ENCODE measurements at regions not wholly inside any gene's neighbourhood (a gene's known extent, or its start where the extent isn't known, plus 50 kb on each side); places are given as distances from the start of the nearest gene placed in this dataset.
A peak's percentile ranks its signal among the peaks of the same experiment; 100 is the strongest.

- no peak for ATAC-seq
- DNase-seq = no peak
- H3K27ac ChIP-seq (ENCODE audit: low read length) = no peak overlapping the region
- H3K4me3 ChIP-seq (ENCODE audit: low read length) = no peak overlapping the region
- H3K27me3 ChIP-seq (ENCODE audit: control insufficient read depth, insufficient read depth) = no peaks in the 10 kb centered on the region
- intact Hi-C loops (cut with DNase I) = no loop called here
- 85% methylated on average over 3 of the region's 3 CpGs for WGBS
- no peaks in the 10 kb centered on the region for H3K4me1 ChIP-seq (ENCODE audit: control insufficient read depth, insufficient read depth, low read length)
- H3K9me3 ChIP-seq (ENCODE audit: control insufficient read depth, low read length) = no peaks in the 10 kb centered on the region
Measured at GRCh38 chr11:115577701-115578100, 73.5 kb upstream of the CADM1 start.

GRCh38 chr11:115576606-115577380, 72.6 kb upstream of the CADM1 start:
- H3K27me3 ChIP-seq (ENCODE audit: control insufficient read depth, insufficient read depth) = no peaks in the 10 kb centered on the region
- intact Hi-C loops (cut with DNase I) = no loop called here
- no peaks in the 10 kb centered on the region for H3K4me1 ChIP-seq (ENCODE audit: control insufficient read depth, insufficient read depth, low read length)
- no peaks in the 10 kb centered on the region for H3K9me3 ChIP-seq (ENCODE audit: control insufficient read depth, low read length)
- ATAC-seq = no peak
- H3K4me3 ChIP-seq (ENCODE audit: low read length) = no peak overlapping the region
- H3K27ac ChIP-seq (ENCODE audit: low read length) = no peak overlapping the region
- no peak for DNase-seq
- whole genome bisulfite sequencing = 93% methylated on average over 6 of the region's 6 CpGs

- H3K4me3 ChIP-seq (ENCODE audit: low read length) = no peak overlapping the region
- 83% methylated on average over 5 of the region's 5 CpGs for WGBS
- no peaks in the 10 kb centered on the region for H3K4me1 ChIP-seq (ENCODE audit: control insufficient read depth, insufficient read depth, low read length)
- H3K27me3 ChIP-seq (ENCODE audit: control insufficient read depth, insufficient read depth) = no peaks in the 10 kb centered on the region
- no peak for DNase-seq
- ATAC-seq = no peak
- no peak overlapping the region for H3K27ac ChIP-seq (ENCODE audit: low read length)
- H3K9me3 ChIP-seq (ENCODE audit: control insufficient read depth, low read length) = no peaks in the 10 kb centered on the region
- intact Hi-C loops (cut with DNase I) = no loop called here
Measured at GRCh38 chr11:115572551-115572950, 68.3 kb upstream of the CADM1 start.

GRCh38 chr11:115566180-115566764, 62.1 kb upstream of the CADM1 start:
- Histone ChIP-seq H3K4me3 (ENCODE audit: low read length) (no peak overlapping the region), H3K9me3 (ENCODE audit: control insufficient read depth, low read length) (no peaks in the 10 kb centered on the region), H3K4me1 (ENCODE audit: control insufficient read depth, insufficient read depth, low read length) (peaks cover 2% of the 10 kb centered on the region), H3K27me3 (ENCODE audit: control insufficient read depth, insufficient read depth) (no peaks in the 10 kb centered on the region), H3K27ac (ENCODE audit: low read length) (no peak overlapping the region)
- peak; percentile 21 to 33 for ATAC-seq
- WGBS = 20% methylated on average over 9 of the region's 9 CpGs
- no peak for DNase-seq
- intact Hi-C loops (cut with DNase I) = no loop called here

GRCh38 chr11:115564851-115565250, 60.6 kb upstream of the CADM1 start:
- no peak overlapping the region for H3K27ac ChIP-seq (ENCODE audit: low read length)
- no peak overlapping the region for H3K4me3 ChIP-seq (ENCODE audit: low read length)
- intact Hi-C loops (cut with DNase I) = no loop called here
- H3K4me1 ChIP-seq (ENCODE audit: control insufficient read depth, insufficient read depth, low read length) = peaks cover 2% of the 10 kb centered on the region
- DNase-seq (no peak), ATAC-seq (no peak)
- H3K27me3 ChIP-seq (ENCODE audit: control insufficient read depth, insufficient read depth) = no peaks in the 10 kb centered on the region
- 79% methylated on average over 8 of the region's 8 CpGs for WGBS
- H3K9me3 ChIP-seq (ENCODE audit: control insufficient read depth, low read length) = no peaks in the 10 kb centered on the region

GRCh38 chr11:115561116-115561515, 56.9 kb upstream of the CADM1 start:
- WGBS = 70% methylated on average over 2 of the region's 2 CpGs
- ATAC-seq = no peak
- no peak for DNase-seq
- intact Hi-C loops (cut with DNase I) = no loop called here
- no peaks in the 10 kb centered on the region for H3K9me3 ChIP-seq (ENCODE audit: control insufficient read depth, low read length)
- H3K27ac ChIP-seq (ENCODE audit: low read length) = no peak overlapping the region
- H3K27me3 ChIP-seq (ENCODE audit: control insufficient read depth, insufficient read depth) = no peaks in the 10 kb centered on the region
- no peaks in the 10 kb centered on the region for H3K4me1 ChIP-seq (ENCODE audit: control insufficient read depth, insufficient read depth, low read length)
- no peak overlapping the region for H3K4me3 ChIP-seq (ENCODE audit: low read length)

- Histone ChIP-seq H3K27ac (ENCODE audit: low read length) (no peak overlapping the region), H3K4me1 (ENCODE audit: control insufficient read depth, insufficient read depth, low read length) (no peaks in the 10 kb centered on the region), H3K4me3 (ENCODE audit: low read length) (no peak overlapping the region), H3K27me3 (ENCODE audit: control insufficient read depth, insufficient read depth) (no peaks in the 10 kb centered on the region), H3K9me3 (ENCODE audit: control insufficient read depth, low read length) (no peaks in the 10 kb centered on the region)
- ATAC-seq (no peak), DNase-seq (no peak)
- intact Hi-C loops (cut with DNase I) = no loop called here
- 40% methylated on average over 1 of the region's 1 CpG for WGBS
Measured at GRCh38 chr11:115558635-115559034, 54.4 kb upstream of the CADM1 start.

GRCh38 chr11:115557681-115558080, 53.5 kb upstream of the CADM1 start:
- no peak for ATAC-seq
- no peaks in the 10 kb centered on the region for H3K9me3 ChIP-seq (ENCODE audit: control insufficient read depth, low read length)
- intact Hi-C loops (cut with DNase I) = no loop called here
- WGBS = 92% methylated on average over 7 of the region's 7 CpGs
- H3K27me3 ChIP-seq (ENCODE audit: control insufficient read depth, insufficient read depth) = no peaks in the 10 kb centered on the region
- DNase-seq = no peak
- H3K4me3 ChIP-seq (ENCODE audit: low read length) = no peak overlapping the region
- no peak overlapping the region for H3K27ac ChIP-seq (ENCODE audit: low read length)
- H3K4me1 ChIP-seq (ENCODE audit: control insufficient read depth, insufficient read depth, low read length) = no peaks in the 10 kb centered on the region

- intact Hi-C loops (cut with DNase I) = no loop called here
Measured at GRCh38 chr11:115556984-115557383, 52.8 kb upstream of the CADM1 start.

GRCh38 chr11:115555336-115556090, 51.3 kb upstream of the CADM1 start:
- Histone ChIP-seq H3K9me3 (ENCODE audit: control insufficient read depth, low read length) (no peaks in the 10 kb centered on the region), H3K27me3 (ENCODE audit: control insufficient read depth, insufficient read depth) (no peaks in the 10 kb centered on the region), H3K4me1 (ENCODE audit: control insufficient read depth, insufficient read depth, low read length) (no peaks in the 10 kb centered on the region), H3K27ac (ENCODE audit: low read length) (no peak overlapping the region), H3K4me3 (ENCODE audit: low read length) (no peak overlapping the region)
- ATAC-seq (no peak), DNase-seq (no peak)
- intact Hi-C loops (cut with DNase I) = no loop called here
- WGBS = 55% methylated on average over 3 of the region's 3 CpGs

More at GRCh38 chr11:115556984-115557383, 52.8 kb upstream of the CADM1 start:
- Histone ChIP-seq H3K4me1 (ENCODE audit: control insufficient read depth, insufficient read depth, low read length) (no peaks in the 10 kb centered on the region), H3K4me3 (ENCODE audit: low read length) (no peak overlapping the region), H3K27me3 (ENCODE audit: control insufficient read depth, insufficient read depth) (no peaks in the 10 kb centered on the region), H3K27ac (ENCODE audit: low read length) (no peak overlapping the region), H3K9me3 (ENCODE audit: control insufficient read depth, low read length) (no peaks in the 10 kb centered on the region)
- ATAC-seq (no peak), DNase-seq (no peak)
- WGBS = 71% methylated on average over 7 of the region's 7 CpGs

All from right cardiac atrium (tissue), 5 donors.